ENCODE measurements at regions not wholly inside any gene's neighbourhood (a gene's known extent, or its start where the extent isn't known, plus 50 kb on each side); places are given as distances from the start of the nearest gene placed in this dataset.

GRCh38 chr1:100642826-100643225, 76.7 kb upstream of the VCAM1 start:
- TF ChIP-seq, protein P1, sequence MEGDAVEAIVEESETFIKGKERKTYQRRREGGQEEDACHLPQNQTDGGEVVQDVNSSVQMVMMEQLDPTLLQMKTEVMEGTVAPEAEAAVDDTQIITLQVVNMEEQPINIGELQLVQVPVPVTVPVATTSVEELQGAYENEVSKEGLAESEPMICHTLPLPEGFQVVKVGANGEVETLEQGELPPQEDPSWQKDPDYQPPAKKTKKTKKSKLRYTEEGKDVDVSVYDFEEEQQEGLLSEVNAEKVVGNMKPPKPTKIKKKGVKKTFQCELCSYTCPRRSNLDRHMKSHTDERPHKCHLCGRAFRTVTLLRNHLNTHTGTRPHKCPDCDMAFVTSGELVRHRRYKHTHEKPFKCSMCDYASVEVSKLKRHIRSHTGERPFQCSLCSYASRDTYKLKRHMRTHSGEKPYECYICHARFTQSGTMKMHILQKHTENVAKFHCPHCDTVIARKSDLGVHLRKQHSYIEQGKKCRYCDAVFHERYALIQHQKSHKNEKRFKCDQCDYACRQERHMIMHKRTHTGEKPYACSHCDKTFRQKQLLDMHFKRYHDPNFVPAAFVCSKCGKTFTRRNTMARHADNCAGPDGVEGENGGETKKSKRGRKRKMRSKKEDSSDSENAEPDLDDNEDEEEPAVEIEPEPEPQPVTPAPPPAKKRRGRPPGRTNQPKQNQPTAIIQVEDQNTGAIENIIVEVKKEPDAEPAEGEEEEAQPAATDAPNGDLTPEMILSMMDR (IDR thresholded peaks at IDR 0.05), result no peak
- TF ChIP-seq ZFX (IDR thresholded peaks at IDR 0.05; ENCODE audit: borderline replicate concordance), result no peak
